NCI-H1092 (cell line): ENCODE measurements at regions not wholly inside any gene's neighbourhood (a gene's known extent, or its start where the extent isn't known, plus 50 kb on each side); places are given as distances from the start of the nearest gene placed in this dataset.

Experiments used
- DNase-seq: peaks from one replicate; lab custom pipeline; 2025; lab: John Stamatoyannopoulos, UW

DNA sequence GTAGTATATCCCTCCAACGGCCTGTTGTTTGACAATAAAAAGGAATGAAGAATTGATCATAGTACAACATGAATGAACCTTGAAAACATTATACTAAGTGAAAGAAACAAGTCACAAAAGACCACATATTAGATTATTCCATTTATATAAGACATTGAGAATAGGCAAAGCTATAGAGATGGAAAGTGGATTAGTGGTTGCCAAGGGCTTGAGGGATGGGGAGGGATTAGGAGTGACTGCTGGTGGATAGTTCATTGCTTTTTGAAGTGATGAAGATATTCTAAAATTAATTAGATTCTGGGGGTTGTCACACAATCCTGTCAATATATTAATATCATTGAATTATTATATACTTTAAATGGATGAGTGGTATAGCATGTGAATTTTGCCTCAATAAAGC lies 142.5 kb upstream of the DPT start:
- no peak for DNase-seq

DNA sequence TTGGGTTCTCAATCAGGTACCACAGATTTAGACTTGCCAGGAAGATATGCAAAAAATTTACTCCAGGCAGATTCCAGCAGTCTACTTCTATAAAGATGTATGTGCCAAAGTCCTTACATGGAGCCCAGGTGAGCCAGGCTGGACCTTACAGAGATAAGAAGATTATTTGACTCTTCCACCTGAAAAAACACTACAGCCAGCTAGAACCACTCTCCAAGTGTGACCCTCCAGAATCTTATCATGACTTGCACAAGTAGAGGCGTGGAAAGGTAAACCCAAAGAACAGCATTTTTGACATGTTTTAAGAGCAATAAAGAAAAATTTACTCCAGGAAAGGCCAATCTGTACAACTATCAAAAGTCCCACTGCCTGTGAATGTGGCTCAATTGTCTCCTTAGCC lies 146.8 kb upstream of the DPT start:
- no peak for DNase-seq

DNA sequence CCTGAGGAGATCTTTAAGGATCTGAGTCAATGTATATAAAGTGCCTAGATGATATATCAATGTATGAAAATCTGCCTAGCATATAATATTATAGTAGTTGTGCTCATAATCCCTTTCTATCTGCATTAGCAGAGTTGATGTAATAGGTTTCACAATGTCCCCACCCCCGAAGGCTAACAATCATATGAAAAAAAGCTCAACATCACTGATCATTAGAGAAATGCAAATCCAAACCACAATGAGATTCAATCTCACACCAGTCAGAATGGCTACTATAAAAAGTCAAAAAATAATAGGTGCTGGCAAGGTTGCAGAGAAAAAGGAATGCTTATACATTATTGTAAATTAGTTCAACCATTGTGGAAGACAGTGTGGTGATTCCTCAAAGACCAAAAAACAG lies 147.8 kb upstream of the DPT start:
- DNase-seq, result no peak

DNA sequence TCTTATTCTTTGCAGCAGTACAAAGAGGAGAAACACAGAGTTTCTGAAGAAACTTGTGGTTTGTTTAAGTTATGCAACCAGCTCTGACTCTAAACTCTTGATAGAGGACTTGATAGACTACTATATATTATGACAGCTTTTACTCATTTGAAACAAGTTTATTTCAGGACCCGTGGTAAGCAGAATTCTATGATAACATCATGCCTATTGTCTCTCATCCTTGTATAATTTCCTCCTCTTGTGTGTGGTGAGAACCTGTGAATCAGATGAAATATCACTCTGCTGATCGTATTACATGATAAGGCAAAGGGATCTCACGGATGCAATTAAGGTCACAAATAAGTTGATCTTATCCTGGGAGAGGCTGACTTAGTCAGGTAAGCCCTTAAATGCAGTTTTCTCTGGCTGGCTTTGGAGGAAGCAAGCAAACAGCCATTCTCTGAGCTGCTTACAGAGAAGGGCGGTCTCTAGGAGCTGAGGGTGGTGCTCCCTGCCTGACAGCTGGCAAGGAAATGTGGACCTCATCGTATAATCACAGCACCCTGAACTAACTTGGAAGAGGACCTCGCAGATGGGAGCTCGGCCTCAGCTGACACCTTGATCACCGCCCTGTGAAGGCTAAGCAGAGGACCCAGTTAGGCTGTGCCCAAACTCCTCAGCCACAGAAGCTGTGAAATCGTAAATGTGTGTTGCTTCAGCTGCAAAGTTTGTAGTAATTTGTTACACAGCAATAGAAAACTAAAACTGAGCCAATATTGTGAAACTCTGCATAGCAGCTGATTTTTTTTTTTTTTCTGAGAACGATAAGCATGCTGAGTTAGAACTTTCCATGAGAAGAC lies 151.1 kb upstream of the DPT start:
- no peak for DNase-seq

DNA sequence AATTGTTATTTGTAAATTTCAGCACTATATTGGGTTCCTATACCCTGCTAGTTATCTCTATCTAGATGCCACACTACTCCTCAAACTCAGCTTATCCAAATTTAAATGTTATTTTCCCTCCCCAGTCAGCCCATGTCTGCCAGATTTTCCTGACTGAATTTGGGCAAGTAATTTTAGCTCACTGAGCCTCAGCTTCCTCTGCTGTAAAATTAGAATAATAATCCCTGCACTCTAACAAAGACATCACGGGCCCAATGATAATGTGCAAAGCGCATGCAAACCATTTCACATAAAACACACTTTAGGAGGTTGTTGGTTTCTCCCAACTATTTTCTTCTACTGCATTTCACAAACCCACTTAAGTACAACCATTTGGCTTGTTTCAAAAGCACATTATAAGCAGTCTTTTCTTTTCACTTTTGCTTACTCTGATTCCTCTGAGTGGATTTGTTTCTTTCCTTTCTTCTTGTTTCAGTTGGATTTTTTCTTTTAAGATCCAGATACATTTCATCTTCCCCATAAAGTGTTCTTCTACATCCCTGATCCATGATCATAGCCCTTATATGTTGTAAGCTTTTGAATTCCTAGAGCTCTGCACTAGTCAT lies 152.8 kb upstream of the DPT start:
- DNase-seq, result no peak

DNA sequence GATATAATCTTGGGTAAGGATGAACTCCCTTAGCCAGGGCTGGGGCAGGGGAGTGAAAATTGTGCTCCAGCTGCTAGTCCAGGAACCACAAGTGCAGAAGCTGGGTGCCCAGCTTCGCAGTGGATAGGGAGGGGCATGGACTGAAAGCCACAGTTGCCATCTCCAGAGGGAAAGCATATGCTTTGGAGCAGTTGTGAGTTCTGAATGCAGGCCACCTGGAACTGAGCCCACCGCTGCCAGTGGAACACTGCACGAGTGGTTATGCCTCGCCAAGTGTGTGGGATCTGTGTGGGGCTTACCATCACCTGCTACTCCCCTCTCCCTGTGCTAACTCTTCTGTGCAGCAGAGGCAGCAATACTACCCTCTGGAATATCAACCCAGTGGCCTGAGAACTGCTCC lies 158.4 kb upstream of the DPT start:
- DNase-seq, result no peak

DNA sequence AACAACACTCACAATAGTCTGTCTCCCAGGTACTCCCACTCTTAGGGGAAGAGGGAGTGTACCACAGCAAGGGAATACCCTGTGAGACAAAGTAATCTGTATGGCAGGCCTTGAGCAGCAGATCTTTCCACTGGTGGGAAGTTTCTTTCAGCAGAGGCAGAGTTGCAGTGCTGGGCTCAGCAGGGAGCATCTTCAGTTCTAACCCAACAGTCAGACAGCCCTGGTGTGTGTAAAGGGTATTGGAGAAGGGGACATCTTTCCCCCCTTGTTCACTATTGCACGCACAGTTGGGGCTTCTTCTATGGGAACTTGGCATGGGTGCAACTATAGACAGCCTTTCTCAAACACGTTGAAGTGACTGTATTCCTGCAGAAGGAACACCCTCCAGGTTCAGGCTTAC lies 159.4 kb upstream of the DPT start:
- DNase-seq, result no peak

DNA sequence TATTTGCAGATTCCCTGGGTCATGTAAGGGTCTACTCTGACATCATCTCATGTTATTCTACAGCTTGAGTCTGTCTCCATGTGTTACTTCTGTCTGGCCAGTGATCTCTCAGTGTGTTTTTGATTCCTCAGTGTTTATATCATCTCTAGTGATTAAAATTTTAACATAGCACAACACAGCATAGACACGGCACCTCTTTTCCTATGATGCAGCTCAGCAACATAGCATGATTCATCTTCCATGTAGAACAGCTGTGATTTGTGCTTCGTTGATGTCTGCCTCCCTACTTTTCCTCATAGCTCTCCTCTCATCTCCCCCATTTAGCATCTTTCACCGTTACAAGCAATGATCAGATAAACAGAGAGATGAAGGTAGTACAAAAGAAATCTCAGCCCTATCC lies 163.9 kb upstream of the DPT start:
- no peak for DNase-seq

DNA sequence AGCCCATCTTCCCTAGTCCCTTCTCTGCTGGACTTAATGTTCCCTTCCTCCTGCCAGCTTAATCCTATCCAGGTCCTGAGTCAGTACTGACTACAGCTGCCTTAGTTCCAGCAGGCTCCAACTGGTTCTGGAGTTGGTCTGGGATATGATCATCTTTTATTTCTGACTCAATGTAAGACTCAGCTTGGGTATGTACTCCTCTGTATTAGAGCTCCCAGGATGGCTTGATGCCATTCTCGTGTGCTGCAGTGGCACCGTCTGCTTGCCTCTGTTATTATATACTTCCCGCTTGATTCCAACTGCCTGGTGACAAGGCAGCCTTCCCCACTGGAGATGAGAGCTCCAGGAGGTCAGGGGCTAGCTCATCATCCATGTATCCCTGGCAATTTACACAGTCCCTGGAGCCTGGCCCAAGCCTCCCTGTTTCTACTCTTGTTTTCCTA lies 164.4 kb upstream of the DPT start:
- no peak for DNase-seq

DNA sequence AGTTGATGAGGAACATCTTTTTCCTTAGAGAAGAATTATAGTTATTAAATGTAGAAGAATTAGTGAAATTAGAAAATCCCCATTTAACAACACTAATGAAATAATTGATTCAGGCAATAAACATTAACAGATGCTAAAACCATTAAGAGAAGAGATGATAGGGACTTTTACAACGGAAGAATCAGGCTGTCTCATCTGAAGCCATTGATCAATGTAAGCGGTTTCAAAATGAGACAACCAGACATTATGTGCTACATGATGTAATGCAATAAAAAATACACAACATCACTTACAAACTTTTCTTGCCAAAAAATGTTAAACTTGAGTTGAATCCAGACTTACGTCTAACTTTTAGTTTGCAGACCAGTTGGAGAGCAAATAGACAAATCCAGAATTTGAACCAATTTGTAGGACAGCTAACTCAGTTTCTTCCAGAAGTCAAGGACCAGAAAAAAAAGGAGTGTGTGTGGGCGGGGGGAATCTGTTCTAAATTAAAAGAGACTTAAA lies 165.4 kb upstream of the DPT start:
- DNase-seq, result no peak

DNA sequence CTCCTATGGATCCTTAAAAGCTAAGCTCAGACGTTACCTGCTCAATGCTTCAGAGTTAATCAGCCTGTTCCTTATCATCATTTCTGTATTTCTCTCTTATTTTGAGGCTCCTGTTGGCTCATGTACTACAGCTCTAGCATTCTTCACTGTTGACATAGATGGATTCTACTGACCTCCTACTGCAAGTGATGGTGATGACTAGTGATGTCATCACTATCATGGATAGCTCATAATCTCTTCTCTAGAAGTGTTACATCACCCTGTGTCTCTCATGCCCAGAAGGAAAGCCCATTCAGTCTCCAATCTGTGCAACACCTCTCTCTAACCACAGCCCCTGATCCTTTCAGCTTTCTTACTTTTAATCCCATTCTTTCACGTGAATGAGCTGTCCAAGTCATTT lies 168.2 kb upstream of the DPT start:
- DNase-seq, result no peak

DNA sequence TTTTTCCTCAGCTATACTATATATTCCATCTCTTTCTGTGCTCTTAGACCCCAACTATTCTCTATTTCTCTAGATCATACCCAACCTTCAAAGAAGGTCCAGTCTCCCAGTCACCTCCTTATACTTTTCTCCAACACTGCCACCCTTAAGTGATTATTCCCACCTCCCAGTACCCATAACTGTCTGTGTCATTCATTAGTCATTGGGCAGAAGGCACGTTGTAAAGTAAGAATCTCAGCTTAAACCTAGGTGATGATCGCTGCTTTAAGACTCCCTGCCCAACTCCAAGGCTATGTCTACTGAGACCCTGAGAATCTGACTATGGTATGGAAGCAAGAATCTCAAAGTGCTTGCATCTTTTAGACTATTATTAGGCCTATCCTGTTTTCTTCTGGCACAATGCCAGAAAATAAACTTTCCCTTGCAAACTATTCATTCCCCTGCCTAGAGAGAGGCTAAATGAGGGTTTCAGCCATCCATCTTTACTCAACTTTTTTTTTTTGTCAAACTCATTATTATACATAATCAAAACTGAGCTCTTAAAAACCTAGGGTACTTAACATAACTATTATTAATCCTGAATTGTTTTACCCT lies 174.3 kb upstream of the DPT start:
- no peak for DNase-seq

DNA sequence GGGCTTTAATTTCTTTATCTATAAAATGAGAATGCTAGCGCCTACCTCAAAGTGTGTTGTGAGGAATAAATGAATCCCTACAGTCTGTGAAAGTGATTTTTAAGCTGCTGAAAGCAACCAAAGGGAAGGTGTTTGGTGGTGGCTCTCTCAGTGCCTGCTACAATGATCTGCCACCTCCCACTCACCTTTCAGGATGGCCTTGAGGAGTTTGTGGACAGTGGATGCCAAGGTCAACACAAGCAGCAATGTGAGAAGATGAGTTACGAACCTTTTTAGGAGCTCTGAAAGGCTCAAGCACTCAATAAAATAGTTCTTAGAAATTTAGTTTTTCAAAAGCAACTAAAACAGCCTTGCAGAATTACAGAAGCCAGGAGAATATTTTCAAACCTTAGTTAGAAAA lies 176.6 kb upstream of the DPT start:
- no peak for DNase-seq

DNA sequence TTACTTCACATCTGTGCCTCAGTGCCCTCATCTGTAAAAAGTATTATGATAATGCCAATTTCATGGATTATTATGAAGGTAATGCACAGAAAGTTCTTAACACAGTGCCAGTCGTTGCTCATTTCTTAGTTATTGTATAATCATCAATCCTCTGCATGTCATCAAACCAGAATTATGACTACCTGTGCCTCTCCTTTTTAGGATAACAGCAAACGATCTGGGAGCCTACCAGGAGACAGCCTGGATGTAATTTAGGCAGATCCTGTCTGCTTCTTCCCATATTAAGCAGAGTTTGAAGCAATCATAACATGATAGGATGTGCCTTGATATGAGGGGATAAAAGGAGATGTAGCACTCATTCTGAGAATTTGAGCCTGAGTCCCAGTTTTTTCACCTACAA lies 177.4 kb upstream of the DPT start:
- DNase-seq, result no peak

DNA sequence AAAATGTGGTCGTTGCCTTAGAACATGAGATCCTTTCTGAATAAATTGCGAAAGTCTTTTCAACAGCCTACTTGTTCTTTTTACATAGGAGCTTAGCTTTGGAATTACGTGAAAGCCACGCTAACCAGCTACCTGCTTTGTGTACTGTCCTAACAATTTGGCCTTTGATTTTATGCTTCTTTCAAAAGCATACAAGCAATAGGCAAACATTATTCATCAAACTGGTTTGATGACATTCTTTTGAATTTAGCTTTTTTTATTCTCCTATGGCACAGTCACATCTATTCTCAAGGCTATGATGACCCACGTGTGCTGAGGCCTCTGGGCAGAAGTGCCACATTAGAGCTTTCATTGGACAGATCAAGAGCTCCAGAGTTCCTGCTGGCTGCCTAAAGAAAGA lies 178.0 kb upstream of the DPT start:
- DNase-seq, result no peak

DNA sequence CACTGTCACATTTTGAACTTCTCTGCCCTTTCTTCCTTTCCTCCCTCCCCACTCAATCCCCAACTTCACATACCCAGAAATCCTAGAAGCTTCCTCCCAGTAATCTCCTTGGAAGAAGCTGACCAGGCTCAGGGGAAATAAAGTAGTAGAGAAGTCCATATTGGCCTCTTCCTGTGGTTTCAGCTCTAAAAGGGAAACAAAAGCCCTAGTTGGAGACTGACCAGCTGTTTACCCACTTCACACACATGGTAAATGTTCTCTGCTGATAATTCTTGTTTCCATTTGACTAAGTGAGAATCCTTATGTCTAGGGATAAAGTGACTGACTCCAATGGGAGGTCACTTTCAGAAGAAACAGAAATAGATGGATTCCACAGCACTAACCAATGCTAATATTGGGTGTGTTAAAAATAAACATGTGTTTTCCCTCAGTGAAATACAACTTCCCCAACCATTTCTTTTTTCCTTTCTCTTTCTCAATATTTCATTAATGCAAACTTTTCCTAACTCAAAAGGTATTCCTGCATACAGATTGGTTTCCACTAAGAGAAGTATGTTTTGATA lies 178.9 kb upstream of the DPT start:
- DNase-seq, result no peak

DNA sequence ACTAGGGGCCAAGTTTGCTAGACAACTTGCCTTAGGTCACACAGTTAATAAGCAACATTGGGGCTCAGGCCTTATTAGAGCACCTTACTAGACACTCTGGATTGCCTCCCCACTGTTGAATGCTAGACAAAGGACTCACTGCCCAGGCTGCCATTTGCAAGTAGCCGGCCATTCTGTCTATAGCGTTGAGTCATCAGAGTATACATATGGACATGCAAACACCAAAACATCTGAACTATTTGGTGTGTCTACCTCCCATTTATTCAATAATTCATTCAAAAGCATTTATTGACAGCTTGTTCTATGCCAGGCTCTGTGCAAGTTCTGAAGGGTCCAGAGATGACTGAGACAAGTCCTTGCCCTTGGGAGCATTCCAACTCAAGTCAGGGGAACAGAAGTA lies 181.4 kb upstream of the DPT start:
- no peak for DNase-seq

DNA sequence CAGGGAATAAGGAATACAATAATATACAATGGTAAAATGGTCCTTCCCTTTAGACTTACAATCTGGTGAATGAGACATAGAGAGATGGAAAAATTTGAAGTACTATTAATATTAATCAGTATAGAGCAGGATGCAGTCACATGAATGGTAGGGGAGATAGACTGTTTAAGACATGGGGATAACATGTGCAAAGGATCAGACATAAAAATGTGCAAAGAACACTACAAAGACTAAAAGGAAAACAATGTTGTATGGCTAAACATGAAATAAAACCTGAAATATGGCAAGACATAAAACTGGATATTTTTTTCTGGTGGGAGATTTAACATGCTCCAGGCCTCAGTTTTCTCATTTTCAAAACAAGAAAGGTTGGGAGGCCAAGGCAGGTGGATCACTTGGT lies 182.4 kb upstream of the DPT start:
- DNase-seq, result no peak

DNA sequence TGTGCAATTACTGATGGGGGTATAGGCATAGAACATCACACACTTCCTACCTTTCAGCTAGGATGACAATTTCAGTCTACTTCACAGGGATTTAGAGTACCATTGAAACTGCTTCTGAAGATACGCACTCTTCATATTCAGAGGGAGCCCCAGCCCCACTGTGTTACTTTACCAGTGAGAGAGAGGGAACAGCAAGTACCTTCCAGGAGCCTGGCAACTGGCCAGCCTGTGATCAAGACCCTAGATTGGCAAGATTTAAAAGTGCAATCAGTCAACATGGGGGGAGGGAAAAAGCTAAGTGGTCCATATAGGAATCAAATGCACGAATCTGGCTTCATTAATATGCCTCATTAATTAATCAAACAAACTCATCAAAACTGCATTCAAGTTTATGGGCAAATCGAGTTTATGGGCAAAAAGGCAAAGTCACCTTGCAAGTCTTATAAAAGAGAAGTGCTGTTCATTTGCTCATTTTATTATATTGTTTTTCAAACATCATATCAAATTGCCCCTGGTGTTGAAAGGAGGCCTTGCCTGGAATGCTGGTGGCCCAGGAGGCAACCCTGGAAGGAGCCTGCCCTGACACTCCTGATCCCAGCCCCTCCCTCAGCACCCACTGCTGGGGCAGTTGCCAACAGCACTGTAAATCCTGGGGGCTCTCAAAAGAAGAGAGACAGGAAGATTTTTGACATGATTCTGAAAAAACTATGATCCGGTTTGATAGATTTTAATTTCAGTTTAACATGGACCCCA lies 184.9 kb upstream of the DPT start:
- no peak for DNase-seq

DNA sequence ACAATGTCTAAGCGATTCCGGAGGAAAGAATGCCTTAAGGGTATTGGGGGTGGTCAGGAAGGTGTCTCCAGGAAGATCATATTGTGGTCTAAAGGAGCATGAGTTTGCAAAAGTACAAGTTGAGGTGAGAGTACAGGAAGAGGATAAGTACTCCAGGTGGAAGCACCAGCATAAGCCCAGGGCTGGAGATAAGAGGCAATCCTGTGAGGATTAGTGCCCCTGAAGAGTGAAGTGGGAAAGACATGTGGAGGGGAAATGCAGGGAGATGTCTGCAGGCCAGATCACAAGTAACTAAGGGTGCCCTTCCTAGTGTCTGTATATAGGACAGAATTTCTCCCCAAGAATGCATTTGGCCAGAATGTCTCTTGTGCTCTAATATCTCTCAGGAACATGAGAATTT lies 188.3 kb upstream of the DPT start:
- no peak for DNase-seq

DNA sequence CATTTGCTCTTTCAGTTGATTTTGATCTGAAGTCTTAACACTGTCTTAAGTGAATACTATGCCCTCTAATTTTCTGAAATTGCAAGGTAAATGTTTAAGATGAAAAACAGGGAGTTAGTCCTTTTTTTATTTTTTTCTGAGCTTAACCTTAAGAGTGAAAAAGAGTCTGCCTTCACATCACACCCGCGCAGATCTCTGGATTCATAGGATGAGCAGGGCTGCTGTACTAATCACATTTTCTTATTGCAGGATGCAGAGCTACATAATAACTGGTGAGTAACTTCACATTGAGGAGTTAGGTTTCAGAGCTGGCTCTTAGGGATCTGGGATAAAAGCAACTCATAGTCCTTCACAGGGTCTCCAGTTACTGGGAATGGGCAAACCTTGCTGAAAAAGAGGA lies 188.7 kb upstream of the ATP1B1 start:
- DNase-seq, result no peak
